Effector memory CD8-positive, alpha-beta T cell (primary cell): ENCODE measurements at regions not wholly inside any gene's neighbourhood (a gene's known extent, or its start where the extent isn't known, plus 50 kb on each side); places are given as distances from the start of the nearest gene placed in this dataset.

Experiments used
- ATAC-seq: fragments of 150-1000 bp; cut with Tn5 transposase; replicated peaks from 2 replicates; pipeline ENCODE4 v1.10.0; 2021; ENCODE audit warnings: mild to moderate bottlenecking, moderate library complexity
- DNase-seq, 3 experiments: peaks; one replicate each; pipeline ENCODE4 v3.0.0; 2021
- H3K27ac Mint-ChIP-seq, 2 donors: one replicate each; pipeline ENCODE4 v1.8.0; 2022; ENCODE audit warnings: mild to moderate bottlenecking in 2 of 2, mixed read lengths in 2 of 2, moderate library complexity in 2 of 2
- H3K27me3 Mint-ChIP-seq, 2 donors: one replicate each; pipeline ENCODE4 v1.8.0; 2022; ENCODE audit warnings: mixed read lengths in 2 of 2
- H3K36me3 Mint-ChIP-seq: one replicate; pipeline ENCODE4 v1.8.0; 2022; ENCODE audit warnings: mild to moderate bottlenecking, moderate library complexity, mixed read lengths; ENCODE audit not compliant: insufficient read depth
- H3K4me1 Mint-ChIP-seq, 2 donors: one replicate each; pipeline ENCODE4 v1.8.0; 2022; ENCODE audit warnings: low read depth in 2 of 2, mixed read lengths in 2 of 2
- H3K4me3 Mint-ChIP-seq, 2 donors: one replicate each; pipeline ENCODE4 v1.8.0; 2022; ENCODE audit warnings: mild to moderate bottlenecking in 2 of 2, mixed read lengths in 2 of 2, moderate library complexity in 2 of 2
- H3K9me3 Mint-ChIP-seq, 2 donors: one replicate each; pipeline ENCODE4 v1.8.0; 2022; ENCODE audit warnings: mixed read lengths in 2 of 2

DNA sequence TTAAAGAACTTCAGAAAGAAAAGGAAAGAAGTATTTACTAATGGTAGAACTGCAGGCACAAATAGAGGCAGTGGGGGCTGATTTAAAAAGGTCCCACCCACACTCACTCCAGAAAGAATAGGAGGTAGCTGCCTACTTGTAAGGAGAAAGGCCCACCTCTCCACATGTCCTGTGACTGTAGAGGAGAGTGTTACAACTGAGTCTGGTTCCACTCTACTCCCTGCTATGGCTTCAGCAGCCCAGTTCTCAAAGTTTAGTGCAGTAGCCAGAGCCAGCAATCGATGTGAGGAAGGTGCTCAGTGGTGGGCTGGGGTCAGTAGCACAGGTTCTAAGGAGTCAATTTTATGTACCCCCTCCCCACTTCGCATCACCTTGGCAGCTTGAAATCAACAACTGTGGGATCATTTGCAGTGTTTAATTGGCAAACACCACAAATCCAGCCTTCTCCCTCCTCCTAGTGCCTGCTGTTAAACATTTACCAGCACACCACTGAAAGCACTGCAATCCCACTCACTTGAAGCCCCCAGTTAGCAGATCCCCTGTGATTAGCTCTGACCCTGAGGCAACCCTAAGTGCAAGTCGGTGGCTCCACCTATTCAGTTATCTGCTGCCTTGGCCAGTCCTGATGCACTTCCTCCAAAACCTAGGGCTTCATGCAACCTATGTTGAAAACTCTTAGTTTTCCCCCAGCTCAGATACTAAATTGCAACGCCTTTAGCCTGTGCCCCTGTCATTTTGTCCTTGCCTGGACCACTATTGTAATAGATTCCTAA, 146.6 kb downstream of the BBOX1 start:
- no peak for ATAC-seq
- Mint-ChIP-seq H3K36me3 (no peaks in the 10 kb centered on the region), H3K9me3 (no peaks in the 10 kb centered on the region), H3K27me3 (peaks cover 27 to 29% of the 10 kb centered on the region in 2 donors), H3K27ac (no peak overlapping the region), H3K4me3 (no peak overlapping the region), H3K4me1 (no peaks in the 10 kb centered on the region)
- no peak for DNase-seq

DNA sequence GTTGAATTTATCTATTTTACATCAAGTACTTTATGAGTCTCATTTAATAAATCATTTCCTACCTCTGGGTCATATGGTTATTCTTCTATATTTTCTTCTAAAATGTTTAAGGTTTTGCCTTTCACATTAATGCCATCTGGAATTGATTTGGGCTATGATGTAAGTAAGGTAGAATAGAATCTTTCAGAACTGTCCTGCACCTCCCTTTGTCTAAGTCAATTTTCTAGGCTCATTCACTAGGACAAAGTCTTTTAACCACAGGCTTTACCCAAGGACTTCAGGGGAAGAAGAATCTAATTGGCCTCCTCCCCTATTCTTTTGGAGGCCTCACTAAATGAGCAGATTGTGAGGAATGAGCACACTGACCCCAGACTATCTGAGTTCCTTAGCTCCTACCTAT, 146.0 kb downstream of the BBOX1 start:
- Mint-ChIP-seq H3K4me1 (no peaks in the 10 kb centered on the region), H3K9me3 (no peaks in the 10 kb centered on the region), H3K27ac (no peak overlapping the region), H3K36me3 (no peaks in the 10 kb centered on the region), H3K4me3 (no peak overlapping the region), H3K27me3 (peaks cover 27 to 34% of the 10 kb centered on the region in 2 donors)
- no peak for ATAC-seq
- no peak for DNase-seq

DNA sequence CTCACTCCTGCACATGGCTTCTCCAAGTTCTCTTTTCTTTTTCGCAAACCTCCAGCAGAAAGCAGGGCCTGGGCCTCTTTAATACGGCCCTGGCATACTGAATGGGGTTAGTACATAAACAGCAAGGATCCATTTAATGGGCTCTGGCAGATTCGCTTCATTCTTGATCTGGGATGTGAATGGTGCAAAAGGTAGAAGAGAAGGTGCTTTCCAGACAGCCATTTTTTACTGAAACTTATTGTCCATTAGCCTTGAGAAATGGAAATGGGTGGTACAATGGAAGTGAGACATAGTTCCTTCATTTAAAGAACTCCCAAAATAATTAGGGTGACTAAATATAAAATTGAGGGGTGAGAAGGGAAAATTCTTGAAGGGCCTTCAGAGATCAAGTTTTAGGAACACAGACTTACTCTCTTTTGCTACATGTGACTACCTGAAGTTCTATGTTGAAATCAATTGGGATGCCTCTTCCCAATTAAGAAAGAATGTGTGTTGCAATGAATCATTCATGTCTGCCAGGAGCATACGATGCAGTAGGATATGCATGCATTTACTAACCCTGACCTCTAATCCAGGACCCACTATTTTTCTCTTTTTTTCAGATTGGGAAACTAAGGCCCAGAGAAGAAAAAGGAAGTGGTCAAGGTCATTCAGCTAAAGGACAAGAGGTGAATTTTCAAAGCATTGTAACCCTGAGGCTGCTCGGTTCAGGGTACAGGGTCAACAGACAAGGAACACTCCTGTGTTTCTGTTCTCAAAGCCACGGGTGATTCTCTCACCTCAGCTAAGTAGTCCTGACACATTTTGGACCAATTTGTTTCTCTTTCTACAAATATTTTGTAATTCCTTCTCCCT, 144.1 kb downstream of the BBOX1 start:
- no peak overlapping the region for H3K27ac Mint-ChIP-seq
- ATAC-seq (no peak), DNase-seq (no peak)
- no peaks in the 10 kb centered on the region for H3K4me1 Mint-ChIP-seq
- no peaks in the 10 kb centered on the region for H3K9me3 Mint-ChIP-seq
- no peaks in the 10 kb centered on the region for H3K36me3 Mint-ChIP-seq
- peaks cover 14 to 27% of the 10 kb centered on the region in 2 donors for H3K27me3 Mint-ChIP-seq
- H3K4me3 Mint-ChIP-seq, result no peak overlapping the region

DNA sequence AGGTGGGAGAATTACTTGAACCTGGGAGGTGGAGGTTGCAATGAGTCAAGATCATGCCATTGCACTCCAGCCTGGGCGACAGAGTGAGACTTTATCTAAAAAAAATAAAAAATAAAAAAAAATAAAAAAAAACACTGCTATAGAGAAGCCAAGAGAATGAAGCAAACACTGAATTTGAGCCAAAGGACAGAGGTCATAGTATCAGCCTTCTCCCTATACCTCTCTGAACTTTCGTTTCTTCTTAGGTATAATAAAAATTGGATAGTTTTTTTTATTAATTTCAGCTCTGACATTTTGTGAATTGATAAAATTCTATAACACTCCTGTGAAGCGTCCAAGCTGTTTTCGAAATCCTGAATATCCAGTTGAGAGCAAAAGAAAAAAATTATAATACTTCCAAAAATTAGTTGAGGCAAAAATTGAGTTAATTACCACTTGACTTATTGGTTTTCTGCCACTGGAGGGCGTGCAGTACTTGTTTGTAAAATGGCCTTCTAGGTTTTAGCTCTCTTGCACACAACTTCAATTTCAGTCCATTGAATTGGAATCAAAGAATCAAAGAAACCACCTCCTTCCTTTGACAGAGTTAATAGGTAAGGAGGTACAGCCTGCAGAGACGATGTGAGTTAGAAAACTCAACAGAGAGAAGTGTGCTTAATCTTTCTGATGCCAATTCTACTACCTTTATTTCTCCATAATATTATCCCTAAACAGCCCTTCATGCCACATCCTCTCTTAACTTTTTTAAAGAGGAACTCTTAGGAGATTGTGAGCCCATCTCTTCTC, 143.2 kb downstream of the BBOX1 start:
- no peak for ATAC-seq

DNA sequence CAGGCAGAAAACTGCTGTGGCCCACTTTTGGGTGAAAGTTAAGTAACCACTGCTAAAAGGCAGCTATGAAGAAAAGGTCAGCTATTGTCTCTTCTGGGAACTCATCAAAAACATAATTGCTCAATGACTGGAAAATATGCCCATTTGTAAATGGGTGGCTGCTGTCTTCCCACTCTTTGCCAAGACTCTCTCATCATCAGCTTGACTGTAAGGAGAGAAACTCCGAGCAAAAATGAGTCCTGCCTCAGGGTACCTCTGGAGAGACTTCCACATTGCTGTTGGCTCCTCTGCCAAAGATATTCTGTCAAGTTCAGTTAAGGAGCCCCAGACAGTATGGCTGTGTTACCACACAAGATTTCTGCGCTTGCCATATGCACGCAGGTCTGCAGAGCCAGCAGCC, 138.7 kb downstream of the BBOX1 start:
- DNase-seq (no peak), ATAC-seq (no peak)
- Mint-ChIP-seq H3K27ac (no peak overlapping the region), H3K4me1 (no peaks in the 10 kb centered on the region), H3K27me3 (peaks cover 11 to 12% of the 10 kb centered on the region in 2 donors), H3K4me3 (no peak overlapping the region), H3K9me3 (peaks cover 0 to 2% of the 10 kb centered on the region in 2 donors), H3K36me3 (no peaks in the 10 kb centered on the region)

More for the DNA sequence above, 143.2 kb downstream of the BBOX1 start:
- H3K4me1 Mint-ChIP-seq, result no peaks in the 10 kb centered on the region
- H3K27me3 Mint-ChIP-seq, result peaks cover 10 to 20% of the 10 kb centered on the region in 2 donors
- no peak overlapping the region for H3K4me3 Mint-ChIP-seq
- H3K9me3 Mint-ChIP-seq, result no peaks in the 10 kb centered on the region
- no peaks in the 10 kb centered on the region for H3K36me3 Mint-ChIP-seq
- DNase-seq, result peak; percentile 2 to 5 (median 5)
- no peak overlapping the region for H3K27ac Mint-ChIP-seq

DNA sequence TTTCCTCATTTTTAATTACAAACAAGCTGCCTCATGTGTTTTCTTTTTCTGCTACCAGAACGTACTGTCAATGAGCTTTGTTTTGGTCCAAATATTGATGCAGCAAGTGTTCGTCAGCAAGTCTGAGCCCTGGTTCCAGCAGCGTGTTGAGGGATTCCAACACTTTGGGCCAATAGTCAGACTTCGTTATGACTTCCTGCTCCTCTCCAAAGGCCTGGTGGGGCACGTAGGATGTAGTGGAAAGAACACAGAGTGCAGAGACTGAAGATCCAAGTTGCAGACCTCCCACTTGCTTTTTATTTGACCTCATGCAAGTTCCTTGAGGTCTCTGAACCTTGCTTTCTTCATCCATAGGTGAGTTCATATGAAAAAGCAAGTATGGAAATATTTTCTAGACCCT, 138.2 kb downstream of the BBOX1 start:
- Mint-ChIP-seq H3K27me3 (peaks cover 11 to 12% of the 10 kb centered on the region in 2 donors), H3K4me1 (no peaks in the 10 kb centered on the region), H3K27ac (no peak overlapping the region), H3K4me3 (no peak overlapping the region), H3K36me3 (no peaks in the 10 kb centered on the region), H3K9me3 (peaks cover 0 to 2% of the 10 kb centered on the region in 2 donors)
- ATAC-seq (no peak), DNase-seq (no peak)
